NCI-H2171 (cell line): ENCODE measurements at regions not wholly inside any gene's neighbourhood (a gene's known extent, or its start where the extent isn't known, plus 50 kb on each side); places are given as distances from the start of the nearest gene placed in this dataset.
"Not testable (repeated sequence)": the region's sequence is repeated elsewhere in the genome, so short reads cannot be mapped to it uniquely, and the experiment has no call there.

Experiments
- DNase-seq: peaks from one replicate; lab custom pipeline; 2025; lab: John Stamatoyannopoulos, UW

DNA sequence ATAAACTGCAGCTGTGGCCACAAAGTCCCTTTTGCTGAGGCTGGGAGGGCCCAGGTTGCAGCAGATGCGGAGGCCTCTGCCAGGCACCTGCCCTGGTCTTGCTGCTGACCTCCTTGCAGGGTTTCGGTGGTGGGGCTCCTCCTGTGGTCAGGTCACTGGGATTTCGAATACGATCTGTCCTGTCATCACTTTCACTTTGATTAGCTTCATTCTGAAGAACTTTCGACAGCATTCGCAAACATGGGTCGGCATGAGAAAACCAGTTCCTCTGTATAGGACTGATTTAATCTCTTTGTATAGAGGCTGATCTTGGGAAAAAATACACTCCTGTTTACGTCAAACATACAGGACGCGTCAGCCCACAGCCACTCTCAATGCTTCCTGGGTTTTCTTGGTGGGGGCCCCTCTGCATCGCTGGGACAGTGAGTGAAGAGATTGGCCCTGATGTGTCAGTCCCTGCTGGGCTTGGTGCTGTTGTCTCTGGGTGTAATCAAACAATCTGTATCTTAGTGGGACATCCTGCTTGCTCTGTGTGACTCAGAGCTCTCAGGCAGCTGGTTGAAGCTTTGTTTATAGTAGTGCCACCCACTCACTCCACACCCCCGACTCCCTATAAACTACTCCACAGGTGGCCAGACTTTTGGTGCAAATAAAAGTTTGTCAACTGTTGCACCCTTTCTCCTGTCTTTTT lies 209.4 kb upstream of the CXCR4 start:
- no peak for DNase-seq

DNA sequence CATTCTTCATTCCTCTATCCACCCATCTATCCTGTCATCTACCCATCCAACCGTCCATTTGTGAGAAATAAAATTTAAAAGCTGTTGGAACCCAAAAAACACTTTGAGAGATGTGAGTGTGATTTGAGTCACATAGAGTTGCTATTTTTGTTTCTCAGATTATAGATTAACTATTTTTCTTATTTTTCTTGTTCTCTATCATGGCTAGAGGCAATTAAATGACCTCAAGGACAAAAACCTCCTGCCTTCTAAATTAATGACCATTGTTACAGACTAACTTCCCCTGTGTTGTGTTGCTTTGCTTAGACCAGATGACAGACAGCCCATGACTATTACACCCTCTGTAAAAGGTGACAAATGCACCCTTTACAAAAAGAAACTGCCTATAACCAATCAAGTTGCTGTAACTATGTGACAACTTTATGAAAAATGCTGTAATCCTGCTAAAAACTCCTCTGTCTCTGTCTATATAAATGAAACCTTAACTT lies 207.9 kb upstream of the CXCR4 start:
- no peak for DNase-seq

DNA sequence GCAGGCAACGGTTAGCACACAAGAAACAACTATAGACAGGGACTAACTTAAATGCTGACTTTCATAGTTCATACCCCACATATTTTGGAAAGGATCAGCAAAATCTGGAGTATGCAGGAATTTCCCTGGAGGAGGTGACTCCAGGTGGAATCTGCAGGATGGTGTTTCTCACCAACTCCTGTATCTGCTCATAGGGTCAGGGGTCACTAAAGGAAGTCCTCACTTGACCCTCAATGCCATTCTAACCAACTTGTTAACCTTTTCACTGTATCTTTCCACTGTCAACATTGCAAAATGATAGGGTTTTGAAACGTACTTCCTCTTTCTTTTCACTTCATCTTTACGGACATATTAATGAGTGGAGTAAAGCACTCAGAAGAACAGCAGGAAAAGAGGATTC lies 207.0 kb upstream of the CXCR4 start:
- no peak for DNase-seq

DNA sequence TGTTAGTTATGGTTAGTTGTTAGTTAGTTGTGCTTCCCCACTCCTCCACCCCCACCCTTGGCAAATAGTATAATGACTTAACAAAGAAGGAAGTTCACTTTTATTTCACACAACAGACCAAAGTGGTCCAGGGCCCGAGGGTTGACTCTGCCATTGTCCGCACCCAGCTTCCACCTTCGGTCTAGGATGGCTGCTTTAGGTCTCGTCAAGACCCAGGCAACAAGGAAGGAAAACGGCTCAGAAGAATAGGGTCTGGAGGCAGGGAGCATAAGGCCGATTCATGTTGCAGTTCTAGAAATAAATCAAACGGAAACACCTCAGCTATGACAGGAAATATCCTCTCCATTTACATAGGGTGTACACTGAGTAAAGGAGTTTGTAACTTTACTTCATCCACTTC lies 206.0 kb upstream of the CXCR4 start:
- DNase-seq, result no peak

DNA sequence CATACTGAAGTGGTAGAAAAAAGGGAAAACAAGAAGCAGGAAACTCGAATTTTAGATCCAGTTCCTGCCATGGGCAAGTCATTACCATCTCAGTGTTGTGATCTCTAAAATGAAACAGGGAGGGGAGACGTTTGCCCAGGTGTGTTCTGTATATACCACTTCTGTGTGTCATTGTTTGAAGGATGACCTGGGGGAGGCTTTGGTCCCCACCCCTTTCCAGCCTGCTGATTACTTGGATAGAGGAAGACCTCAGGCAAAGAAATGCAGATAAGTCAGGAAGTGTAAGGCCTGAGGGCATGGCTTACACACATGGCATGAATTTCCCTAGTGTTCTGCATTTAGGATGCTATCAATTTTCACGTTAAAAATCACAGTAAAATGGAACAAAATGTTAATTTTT lies 205.2 kb upstream of the CXCR4 start:
- no peak for DNase-seq

DNA sequence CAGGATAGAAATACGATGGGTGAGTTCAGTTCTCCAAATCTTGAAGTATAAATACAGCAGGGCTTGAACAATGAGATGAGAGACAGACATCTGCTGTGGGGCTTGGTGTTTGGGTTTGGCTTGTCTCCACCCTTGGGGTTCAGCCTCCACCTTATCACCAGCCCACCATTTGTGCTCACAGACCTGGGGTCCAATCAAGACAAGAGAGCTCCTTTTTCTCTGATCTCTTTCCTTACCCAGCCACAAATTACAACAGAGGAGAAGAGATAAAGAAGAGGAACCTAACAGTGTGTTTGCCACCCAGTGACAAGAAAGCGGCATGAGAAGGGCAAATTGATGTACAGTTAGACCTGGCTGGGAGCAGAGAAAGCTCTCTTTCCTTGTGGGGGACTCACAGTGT lies 204.5 kb upstream of the CXCR4 start:
- DNase-seq, result no peak

DNA sequence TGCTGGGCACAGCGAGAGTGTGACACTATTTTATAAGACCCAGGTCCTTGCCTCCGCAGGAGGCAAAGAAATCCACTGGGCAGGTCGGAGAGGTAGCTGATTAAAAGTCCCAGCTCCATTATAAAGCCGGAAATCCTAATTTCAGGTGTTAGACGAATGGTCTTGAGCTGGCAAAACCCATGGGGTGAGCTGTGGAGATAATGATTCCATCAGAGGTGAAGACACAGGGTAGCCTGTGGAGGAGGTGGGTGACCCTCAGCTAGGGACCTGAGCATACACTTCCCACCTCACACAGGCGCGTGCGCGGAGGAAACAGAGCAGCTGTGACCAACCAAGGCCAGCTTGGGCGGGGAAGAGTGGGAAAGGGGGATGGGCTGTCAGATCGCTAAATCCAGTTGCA lies 201.7 kb upstream of the CXCR4 start:
- DNase-seq, result no peak

DNA sequence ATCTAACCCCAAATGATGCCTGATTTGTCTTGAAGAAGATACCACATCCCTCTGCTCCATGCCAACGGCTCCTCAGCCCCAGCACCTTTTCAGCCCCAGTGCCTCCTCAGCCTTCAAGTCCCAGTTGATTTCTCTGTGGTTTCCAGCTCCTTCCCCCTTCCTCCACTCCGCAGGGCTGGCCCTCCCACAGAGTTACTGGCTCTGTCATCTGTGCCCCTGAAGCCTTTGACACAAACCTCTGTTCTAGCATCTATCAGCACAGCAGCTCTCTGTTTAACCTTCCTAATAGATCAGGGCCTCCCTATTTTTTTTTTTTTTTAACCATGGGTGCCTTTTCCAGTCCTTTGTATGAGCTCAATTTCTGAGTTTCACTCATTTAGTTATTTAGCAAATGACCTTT lies 201.3 kb upstream of the CXCR4 start:
- DNase-seq, result no peak

DNA sequence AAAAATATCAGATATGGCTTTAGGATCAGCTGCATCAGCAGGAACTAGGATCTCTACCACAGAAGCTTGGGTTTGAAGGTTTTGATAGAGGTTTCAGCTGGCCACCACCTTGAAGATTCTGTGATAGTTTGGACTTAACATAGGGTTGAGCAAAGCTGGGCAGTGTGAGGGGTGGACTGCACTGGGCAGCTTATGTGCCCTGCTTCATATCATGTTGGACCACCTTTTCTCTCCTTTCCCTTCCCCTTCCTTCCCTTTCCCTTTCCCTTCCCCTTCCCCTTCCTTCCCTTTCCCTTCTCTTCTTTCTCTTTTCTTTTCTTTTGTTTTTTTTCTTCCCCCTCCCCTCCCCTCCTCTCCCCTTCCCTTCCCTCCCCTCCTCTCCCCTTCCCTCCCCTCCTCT lies 196.3 kb upstream of the CXCR4 start:
- no peak for DNase-seq

DNA sequence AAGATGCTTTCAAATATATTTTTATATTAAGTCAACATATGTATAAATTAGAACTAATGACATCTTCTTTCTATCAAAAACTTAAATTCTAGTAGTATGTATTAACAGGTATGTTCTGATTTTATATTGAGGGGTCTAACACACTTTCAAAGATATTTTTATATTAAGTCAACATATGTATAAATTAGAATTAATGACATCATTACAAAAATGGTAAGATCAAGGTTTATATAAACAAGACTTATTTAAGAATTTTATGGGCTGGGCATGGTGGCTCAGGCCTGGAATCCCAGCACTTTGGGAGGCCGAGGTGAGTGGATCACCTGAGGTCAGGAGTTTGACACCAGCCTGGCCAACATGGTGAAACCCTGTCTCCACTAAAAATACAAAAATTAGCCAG lies 194.6 kb upstream of the CXCR4 start:
- not testable (repeated sequence) for DNase-seq

DNA sequence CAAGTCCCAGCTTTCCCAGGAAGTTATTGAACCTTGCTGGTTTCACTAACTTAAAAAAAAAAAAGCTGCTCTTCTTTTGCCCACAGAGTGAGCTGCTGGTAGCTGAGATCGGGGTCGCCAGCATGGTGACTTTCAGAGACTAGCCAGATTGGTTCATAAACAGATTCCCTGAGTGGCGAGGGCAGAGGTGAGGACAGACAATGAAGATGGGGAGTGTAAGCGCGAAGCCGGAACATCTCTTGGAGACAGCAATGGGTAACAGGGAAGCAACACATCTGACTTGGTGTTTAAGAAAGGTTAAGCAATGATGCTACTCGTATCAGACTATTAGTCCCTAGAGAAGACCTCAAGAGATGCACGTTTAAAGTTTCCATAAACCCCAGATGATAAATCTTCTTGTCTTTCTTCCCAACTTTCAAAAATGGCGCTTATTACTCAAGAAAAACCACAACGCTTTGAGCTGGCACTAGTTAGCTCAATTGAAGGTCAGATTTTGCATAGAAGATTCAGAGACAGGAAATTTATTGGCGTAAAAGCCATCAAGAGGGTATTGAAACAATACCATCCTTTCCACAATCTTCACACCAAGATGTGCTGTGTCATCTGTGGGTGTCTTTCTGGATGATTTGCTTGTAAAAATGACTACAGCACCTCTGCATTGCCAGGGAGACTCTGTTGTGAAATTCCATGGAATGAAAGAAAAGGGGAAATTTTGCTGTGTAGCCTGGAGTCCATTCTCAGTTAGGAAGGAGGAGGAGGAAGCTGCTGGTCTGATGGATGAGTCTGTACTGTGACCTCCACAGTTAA lies 193.1 kb upstream of the CXCR4 start:
- DNase-seq, result no peak

DNA sequence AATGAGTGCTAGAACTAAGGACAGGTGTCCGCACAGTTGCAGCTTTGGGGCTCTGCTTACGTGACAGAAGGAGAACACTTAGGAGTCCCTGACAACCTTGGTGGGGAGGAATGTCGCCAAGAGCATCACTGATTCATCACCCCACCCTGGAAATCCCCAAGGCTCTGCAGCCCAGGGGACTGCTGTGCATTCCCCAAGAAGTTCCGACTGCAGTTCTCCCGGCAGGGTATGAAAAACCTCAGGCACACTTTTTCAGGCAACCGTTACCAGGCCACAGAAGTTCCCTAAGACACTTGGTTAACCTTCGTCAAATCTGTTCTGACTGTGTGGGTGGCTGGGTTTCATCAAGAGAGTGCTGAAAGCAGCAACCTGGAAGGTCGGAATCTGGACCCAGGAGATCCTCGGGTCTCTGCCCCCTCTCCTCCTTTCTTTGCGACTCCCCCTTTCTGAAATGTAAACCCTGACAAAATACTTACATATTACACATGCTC lies 192.1 kb upstream of the CXCR4 start:
- DNase-seq, result peak; percentile 58

DNA sequence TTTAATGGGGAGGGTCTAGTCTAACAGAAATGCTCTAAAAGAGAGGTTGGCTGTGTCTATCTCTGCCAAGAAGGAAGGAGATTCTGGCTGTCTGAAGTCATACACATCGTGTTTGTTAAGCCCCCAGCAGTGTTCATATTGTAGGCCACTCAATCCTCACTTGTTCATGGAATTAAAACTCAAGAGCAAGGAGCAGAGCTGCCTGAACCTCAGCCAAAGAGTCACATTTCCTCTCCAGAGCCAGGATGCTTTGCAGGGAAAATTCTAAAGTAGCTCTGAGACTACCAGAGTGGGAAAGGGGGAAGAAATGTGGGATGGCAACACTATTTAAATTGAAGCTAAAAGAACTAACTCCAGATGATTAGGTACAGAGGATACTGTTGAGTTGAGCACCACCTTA lies 190.7 kb upstream of the CXCR4 start:
- no peak for DNase-seq

DNA sequence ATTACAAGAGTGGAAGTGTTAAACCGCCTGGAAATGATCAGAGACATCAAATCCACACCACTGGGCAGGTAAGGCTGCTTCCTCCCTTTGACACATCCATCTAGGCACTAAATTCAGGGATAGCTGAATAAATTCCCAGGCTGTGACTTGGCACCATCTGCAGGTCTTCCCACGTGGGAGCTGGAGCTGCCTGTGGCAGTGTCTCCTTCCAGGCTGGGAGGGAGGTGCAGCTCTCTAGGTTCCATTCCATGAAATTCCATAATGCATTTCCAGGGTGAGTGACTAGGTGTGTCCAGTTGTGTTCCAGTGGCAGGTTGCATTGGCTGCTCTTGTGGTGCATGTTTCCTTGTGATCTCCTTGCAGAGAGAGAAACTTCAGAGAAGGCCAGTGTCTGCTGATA lies 188.9 kb upstream of the CXCR4 start:
- DNase-seq, result no peak

DNA sequence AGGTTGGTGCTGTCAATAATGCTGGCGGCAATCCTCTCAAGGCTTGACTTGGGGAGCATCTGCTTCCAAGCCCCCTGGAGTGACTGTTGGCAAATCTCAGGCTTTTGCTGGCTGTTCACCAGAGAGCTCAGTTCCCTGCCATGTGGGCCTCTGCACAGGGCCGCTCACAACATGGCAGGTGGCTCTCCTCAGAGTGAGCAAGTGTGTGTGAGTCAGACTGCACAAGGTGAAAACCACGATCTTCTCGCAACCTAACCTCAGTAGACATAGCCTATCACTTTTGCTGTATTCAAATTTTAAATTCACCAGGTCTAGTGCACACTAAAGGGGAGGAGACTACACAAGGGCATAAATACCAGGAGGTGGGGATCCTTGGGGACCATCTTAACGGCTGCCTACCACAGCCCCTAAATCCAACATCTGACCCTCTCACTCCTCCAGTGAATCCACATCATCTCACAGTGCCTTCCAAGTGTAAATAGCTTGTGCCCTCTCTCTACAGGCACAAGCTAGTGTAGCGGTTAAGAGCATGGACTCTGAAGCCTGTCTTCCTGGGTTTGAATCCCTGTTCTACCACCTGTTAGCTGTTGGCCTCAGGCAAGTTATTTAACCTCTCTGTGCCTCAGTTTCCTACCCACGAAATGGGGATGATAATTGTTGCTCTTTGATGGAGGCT lies 187.7 kb upstream of the CXCR4 start:
- DNase-seq, result peak; percentile 84

DNA sequence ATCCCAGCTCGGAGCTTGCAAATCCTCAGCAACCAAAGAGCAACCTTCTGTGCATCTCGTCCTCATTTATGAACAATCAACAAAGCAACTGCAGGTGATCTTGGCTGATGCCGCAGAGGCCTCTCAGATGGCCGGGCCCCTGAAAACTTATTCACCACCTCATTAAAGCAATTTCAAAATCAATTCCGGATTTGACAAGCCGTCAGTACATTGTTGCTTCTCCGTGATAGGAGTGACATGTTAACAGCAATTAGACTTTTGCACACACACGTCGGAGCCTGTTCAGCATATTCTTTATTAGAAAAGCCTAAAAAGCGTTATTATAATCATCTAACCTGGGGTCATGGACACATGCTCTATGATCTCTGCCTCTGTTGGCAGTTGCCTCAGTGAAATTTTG lies 183.1 kb upstream of the CXCR4 start:
- no peak for DNase-seq

DNA sequence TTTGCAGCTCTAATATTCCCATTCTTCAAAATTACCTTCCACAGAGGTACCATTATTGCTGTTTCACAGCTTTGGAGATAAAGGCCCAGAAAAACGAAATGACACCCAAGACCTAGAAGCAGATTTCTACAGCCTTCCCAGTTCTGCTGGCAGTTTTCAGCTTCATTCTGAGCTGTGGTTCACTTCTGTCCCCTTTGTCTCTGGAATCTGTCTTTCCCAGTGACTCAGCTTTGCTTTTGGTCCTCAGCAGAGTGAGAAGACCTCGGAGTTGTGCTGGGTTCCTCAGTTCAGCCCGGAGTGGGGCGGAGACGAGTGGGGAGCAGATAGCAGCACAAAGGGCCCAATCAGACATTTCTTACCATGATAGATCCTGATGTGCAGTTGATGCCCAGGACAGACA lies 180.7 kb upstream of the CXCR4 start:
- DNase-seq, result no peak

DNA sequence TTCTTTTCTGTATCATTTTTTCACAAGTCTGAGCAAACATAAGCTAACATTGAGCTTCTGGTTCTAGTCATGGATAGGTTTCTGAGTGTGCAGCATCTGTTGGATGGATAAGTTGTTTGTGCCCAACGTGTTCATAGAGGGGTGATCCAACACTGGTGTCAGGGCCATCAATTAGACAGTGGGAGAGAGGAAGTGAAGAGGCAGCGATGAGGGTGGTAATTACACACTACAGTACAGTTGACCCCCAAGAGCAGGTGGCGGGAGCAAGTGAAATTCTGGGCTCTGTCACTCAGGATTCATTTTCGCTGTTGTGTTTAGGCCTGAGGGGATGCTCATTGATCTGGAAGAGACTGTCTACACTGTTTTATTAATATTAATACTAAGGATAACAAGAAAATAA lies 180.0 kb upstream of the CXCR4 start:
- peak; percentile 70 for DNase-seq

DNA sequence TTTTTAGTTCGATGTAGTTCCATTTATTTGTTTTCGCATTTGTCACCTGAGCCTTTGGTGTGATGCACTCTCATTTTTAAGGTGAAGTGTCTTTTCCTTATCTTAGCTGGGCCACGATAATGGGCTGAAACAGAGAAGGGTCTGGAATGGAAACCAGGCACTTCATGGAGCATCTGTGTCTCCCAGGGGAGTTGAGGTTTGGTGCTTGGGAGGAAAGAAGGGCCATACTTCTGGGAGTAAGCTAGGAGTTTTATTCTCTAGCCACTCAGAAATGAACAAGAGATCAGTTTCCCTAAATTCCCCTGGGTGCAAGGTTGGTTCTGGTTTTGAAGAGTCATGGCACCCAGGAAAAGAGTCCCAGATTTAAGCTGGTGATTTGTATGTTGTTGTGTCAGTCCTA lies 179.4 kb upstream of the CXCR4 start:
- DNase-seq, result peak; percentile 85

DNA sequence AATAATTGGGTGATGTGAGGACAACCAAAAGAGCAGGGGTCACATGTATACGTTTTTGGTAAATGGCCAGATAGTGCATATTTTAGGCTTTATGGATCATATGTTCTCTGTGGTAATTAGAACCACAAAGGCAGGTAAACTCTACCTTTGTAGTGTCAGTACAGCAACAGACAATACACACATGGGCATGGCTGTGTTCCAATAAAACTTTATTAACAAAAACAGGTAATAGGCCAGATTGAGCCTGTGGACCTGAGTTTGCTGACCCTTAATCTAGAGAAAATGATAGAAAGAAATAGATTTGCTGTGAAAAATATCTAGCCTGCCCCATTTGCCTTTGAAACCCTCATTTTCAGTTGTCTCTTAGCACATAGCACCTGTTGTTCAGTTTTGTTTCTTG lies 177.2 kb upstream of the CXCR4 start:
- no peak for DNase-seq

DNA sequence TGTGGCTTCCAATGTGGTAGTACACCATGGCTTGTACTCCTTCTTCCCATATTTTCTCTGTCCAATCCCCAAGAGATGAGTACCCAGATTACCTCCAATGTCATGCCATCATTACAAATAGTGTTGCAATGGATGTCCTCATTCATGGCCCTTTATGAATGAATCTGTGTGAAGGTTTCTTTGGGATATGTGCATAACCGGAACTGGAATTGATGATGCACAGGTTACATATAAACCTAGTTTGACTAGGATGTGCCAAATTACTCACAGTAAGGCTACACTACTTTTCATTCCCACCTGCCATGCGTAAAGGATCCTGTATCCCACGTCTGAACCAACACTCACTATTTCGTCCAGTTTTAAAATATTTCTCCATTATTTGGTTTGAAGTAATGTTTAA lies 173.9 kb upstream of the CXCR4 start:
- DNase-seq, result no peak

DNA sequence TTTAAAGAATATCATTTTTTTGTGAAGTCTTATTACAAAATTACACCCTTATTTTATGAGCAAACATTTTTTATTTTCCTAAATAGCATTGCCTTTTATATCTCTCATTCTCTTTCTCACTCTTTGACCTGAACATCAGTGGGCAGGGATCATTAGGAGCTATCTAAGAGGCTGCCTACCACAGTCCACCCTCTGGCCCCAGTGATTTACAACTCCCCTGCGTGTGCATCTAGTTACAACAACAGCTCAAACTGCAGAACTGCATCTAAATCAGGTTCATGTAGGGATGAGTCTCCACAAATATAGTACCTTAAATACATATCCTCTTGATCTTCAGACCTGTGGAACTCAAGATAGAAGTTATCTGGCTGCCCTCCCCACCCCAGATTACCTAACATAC lies 172.4 kb upstream of the CXCR4 start:
- no peak for DNase-seq

DNA sequence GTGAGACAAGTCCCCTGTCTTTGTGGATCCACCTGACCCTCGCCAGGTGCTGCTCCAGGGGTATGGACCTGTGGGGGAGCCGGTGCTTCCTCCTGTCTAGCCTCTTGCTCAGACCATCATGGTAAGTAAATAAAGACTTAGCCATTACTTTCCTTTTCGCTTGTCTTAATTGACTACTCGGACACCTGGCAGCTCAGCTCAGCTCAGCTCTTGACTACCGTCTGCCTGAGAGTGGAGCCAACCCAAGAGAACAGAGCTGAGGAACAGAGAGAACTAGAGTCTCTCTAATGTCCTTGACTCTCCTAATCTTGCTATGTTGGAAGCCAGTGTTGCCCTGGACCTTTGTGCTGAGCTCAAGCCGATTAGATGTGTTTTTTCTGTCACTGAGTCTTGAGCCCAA lies 170.3 kb upstream of the CXCR4 start:
- no peak for DNase-seq
